NCI-H526 (cell line): ENCODE measurements at regions not wholly inside any gene's neighbourhood (a gene's known extent, or its start where the extent isn't known, plus 50 kb on each side); places are given as distances from the start of the nearest gene placed in this dataset.
"Not testable (repeated sequence)": the region's sequence is repeated elsewhere in the genome, so short reads cannot be mapped to it uniquely, and the experiment has no call there.

Experiments used
- DNase-seq, 2 experiments: peaks; one replicate each; lab custom pipeline; 2025; lab: John Stamatoyannopoulos, UW

- not testable (repeated sequence) for DNase-seq
Observed at GRCh38 chr22:16660570-16660969, 68.0 kb upstream of the CCT8L2 start.

- not testable (repeated sequence) for DNase-seq
Observed at GRCh38 chr22:16659273-16659834, 66.7 kb upstream of the CCT8L2 start.

GRCh38 chr22:16658068-16658467 is 65.5 kb upstream of the CCT8L2 start:
- DNase-seq = no peak

GRCh38 chr22:16654882-16655281 is 62.3 kb upstream of the CCT8L2 start:
- DNase-seq = no peak

- not testable (repeated sequence) for DNase-seq
Observed at GRCh38 chr22:16654336-16654735, 61.7 kb upstream of the CCT8L2 start.

GRCh38 chr22:16653222-16653621 is 60.6 kb upstream of the CCT8L2 start:
- not testable (repeated sequence) for DNase-seq

GRCh38 chr22:16651217-16651616 is 58.6 kb upstream of the CCT8L2 start:
- DNase-seq = no peak
